ENCODE measurements at regions not wholly inside any gene's neighbourhood (a gene's known extent, or its start where the extent isn't known, plus 50 kb on each side); places are given as distances from the start of the nearest gene placed in this dataset.

- TF ChIP-seq CTCF (IDR thresholded peaks at IDR 0.05) (no peak), POLR2A (IDR thresholded peaks at IDR 0.05) (no peak)
Observed at GRCh38 chr2:18804536-18804935, 215.2 kb upstream of the NT5C1B start.

Measured in esophagus squamous epithelium (tissue), 4 donors.